HG03354 (cell line): ENCODE measurements at regions not wholly inside any gene's neighbourhood (a gene's known extent, or its start where the extent isn't known, plus 50 kb on each side); places are given as distances from the start of the nearest gene placed in this dataset.

Experiments
- ATAC-seq: cut with Tn5 transposase; IDR thresholded peaks from one replicate; pipeline ENCODE4 v1.9.1; 2021; ENCODE audit warnings: mild to moderate bottlenecking; ENCODE audit not compliant: unreplicated experiment, poor library complexity, severe bottlenecking

DNA sequence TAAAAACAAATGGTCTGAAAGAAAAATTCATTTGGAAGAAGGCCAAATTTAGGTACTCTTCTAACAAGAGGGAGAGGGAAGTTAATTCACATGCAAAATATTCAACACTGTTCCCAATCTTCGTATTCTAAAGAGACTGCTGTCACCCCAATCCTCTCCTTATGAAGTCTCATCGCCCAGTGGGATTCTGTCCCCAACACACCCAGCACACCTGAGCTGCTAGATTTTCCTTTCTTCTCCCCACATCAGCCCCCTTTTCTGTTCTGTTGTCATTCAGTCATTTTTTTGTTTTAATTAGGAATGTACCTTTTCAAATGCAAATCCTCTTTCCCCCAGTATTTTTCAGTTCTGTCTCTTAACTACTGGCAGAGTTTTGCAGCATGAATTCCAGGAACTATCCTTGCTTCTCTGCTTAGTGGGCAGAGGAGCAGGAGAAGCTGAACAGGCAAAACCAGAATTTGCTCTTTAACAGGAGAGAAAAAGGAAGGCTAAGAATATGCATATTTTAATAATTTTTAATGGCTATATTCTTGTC lies 366.9 kb downstream of the MAN2A1 start:
- ATAC-seq: no peak

- ATAC-seq: no peak
These were observed 368.4 kb downstream of the MAN2A1 start for GRCh38 chr5:110058175-110058574.

GRCh38 chr5:110062246-110062645 lies 372.5 kb downstream of the MAN2A1 start:
- no peak for ATAC-seq

GRCh38 chr5:110063640-110064602 lies 374.2 kb downstream of the MAN2A1 start:
- ATAC-seq: no peak

DNA sequence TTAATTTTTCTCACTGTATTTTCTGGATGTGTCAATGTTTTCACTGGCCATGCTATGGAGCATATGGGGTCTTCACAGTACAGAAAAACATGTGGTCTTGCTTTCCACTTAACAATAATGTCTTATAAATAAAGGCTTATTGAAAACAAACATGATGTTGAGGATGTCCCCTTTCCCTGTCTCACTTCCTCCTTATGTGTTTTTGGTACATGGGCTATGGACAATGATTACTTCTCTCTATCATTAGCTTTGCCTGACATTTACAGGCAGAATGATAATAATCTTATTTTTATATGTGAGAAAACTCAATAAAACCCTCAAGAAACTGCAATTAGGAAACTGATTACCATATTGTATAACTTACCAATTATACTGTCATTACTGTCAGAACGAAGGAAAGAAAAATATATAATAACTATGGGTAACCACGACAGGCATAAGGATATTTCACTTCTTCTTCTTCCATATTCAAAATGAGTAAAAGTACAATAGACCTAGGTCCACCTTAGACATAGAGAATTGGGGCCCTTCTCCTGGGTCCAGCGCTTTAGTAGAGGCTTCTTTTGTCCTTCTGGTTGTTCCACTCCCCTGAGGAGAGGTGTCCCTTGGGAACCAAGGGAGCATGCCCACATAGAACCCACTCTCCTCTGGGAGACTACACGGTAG lies 375.0 kb downstream of the MAN2A1 start:
- ATAC-seq: no peak

GRCh38 chr5:110070836-110071235 lies 381.1 kb downstream of the MAN2A1 start:
- no peak for ATAC-seq

DNA sequence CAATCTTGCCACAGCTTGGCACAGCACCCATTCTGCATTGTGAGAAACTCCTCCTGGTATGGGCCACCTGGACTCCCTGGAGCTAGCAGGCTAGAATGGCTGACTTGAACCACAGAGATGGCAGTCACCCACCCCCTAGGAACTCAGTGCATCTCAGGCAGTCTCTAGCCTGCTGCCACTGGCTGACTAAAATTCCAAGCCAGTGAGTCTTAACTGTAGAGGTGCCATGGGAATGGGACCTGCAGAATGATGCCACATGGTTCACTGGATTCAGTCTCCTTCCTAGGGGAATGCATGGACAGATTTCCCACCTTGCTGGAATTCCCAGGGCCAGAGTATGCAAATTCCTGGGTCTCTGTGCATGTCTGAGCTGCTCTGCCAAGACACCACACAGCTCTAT lies 382.9 kb downstream of the MAN2A1 start:
- no peak for ATAC-seq

- ATAC-seq: no peak
These were observed 383.8 kb downstream of the MAN2A1 start for GRCh38 chr5:110073534-110073933.

DNA sequence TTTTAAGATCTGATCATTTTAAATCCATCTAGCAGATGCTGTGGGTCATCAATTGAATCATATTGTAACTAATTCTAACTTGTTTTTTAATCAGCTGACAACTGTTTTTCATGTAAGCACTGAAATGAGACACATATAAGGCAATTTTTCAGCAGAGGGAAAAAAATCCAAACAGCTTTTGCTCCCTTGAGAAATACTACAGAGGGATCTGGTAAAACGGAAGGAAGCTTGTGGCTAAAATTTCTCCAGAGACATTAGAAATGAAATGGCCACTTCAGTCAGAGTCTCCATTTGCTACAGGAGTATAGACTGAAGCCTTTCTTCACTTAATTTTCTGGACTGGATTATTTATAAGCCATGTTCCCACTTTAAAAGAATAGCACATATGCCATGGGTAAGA lies 385.9 kb downstream of the MAN2A1 start:
- ATAC-seq: no peak

GRCh38 chr5:110077147-110077546 lies 387.4 kb downstream of the MAN2A1 start:
- ATAC-seq: no peak

GRCh38 chr5:110082194-110082593 lies 392.5 kb downstream of the MAN2A1 start:
- no peak for ATAC-seq

DNA sequence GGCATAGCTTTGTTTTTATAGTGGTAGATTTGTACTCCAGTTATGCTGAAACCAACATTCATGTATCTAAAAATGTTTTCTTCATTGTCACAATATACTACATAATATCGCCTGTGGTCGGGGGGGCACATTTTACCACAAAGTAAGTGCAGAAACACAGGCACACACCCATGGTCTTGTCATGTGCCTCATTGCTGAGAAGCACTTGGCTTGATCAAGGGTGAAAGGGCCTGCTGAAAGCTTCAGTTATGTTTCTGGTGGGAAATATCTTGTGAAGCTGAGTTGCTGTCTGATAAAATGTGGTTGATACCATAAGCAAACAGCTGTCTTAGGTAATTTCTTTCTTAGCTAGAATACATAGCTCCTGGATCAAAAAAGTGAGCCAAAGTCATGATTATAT lies 393.1 kb downstream of the MAN2A1 start:
- no peak for ATAC-seq

DNA sequence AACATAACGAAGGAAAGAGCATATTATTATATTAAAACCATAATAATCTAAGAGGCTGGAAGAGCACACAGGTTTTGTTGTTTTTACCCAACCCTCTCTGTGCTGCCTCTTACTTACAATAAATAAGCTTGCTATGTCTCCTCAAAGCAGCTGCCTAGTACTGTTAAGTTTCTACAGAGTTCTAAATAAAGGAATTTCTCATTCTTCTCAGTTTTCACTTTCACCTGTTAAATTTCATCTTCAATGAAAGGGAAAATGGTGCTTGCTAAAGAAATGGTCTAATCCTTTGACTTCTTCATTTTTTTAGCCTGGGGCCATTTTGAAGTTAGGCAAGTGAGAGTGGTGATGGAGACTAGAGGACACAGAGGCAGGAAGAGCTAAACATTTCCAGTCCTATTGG lies 396.1 kb downstream of the MAN2A1 start:
- ATAC-seq: no peak

- no peak for ATAC-seq
These were observed 397.1 kb downstream of the MAN2A1 start for GRCh38 chr5:110086658-110087388.

- no peak for ATAC-seq
These were observed 398.1 kb downstream of the MAN2A1 start for GRCh38 chr5:110087829-110088228.

DNA sequence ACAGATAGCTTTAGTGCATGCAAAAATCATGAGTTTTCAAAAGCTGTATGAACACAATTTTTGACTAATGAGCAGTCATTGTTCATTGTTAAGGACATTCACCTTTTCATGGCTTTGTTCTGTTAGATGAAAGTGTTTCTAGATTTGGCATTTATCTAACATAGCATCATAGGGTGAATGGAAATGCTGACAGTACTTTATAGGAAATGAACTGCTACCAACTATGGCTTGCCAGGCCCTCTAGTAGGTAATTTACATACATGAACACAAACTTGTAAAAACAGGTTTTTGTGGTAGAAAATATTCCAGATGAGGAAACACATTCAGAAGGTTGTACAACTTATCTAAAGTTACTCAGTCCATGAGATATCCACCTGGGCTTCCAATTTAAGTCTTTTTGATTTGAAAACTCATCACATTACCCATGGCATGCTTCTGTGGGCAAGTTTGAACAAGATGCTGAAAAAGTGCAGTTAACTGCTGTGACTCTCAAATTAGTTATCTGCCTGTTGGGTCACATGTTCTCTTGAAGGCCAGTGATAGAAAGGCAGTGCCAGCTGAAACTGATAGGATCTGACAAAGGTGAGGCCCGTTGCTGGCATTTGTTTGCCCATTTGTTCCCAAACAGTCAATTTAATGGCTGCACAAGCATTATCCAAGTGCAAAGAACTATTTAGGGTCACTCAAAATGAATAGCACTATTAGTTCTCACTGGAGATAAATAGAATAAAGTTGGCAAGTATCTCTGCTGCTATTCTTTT lies 399.1 kb downstream of the MAN2A1 start:
- ATAC-seq: no peak

DNA sequence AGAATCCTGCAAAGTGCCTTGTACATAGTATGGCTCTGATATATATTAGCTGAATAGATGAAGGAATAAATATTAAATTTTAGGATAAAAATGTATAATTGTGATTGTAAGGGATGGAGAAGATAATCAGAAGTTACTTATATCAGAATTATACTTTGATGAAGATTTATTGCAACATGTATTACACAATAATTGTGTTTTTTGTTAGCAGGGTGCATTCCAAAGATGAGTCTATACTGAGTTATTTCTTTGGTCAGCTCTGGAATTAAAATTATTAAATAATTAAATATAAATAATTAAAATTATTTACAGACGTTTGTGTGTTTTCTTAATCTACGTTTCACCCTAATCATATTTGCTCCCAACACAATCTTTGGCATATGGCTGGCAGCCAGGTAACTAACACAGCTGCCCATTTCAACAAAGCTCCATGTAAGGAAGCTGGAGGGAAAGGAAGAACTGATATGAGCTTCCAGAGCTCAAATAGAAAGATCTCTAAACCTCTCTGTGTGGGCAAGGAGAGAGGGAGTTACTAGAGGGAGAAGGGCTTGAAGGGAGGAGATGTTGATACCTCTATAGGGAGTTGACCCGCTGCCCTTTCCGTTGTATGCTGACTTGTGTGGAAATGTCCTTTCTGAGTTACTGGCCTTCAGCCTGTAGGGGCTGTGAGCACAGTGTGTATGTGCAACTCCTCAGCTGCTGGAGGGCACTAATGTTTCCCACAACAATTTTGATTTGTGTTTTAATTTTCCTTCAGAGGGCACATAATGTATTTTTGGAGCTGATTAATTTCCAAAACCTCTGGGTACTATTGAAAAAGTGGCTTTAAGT lies 403.4 kb downstream of the MAN2A1 start:
- ATAC-seq: no peak

DNA sequence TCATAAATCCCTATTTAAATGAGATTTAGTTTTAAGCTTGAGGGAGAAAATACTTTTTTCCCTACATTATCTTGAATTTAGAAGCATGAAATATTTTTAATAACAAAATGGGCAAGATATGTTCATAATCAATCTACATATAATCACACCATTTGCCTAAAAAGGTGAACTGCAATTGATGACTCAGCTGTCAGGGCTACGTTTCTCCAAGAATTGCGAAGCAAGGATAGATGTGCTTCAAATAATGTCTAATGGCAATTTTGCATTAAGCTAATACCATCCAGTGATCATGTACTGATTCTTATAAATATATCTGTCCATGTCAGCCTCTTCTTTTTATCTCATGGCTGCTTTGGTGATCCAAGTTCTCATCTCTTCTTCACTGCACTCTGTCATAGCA lies 404.4 kb downstream of the MAN2A1 start:
- ATAC-seq: no peak

DNA sequence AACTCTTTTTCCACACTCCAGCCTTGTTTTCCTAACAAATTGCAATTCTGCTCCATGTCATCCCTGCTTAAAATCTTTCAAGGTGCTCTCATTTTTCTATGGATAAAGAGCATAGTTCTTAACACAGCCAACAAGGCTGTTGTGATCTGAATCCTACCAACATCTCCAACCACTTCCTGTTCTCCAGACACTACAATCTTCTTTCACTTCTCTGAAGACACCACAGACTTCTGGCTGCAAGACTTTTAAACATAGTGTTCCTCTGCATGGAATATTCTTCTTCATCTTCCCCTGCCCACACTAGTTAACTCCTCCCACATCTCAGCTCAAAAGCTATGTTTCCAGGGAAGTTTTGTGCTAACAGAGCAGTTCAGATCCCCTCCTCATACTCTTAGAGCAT lies 404.8 kb downstream of the MAN2A1 start:
- no peak for ATAC-seq
